ENCODE measurements at regions not wholly inside any gene's neighbourhood (a gene's known extent, or its start where the extent isn't known, plus 50 kb on each side); places are given as distances from the start of the nearest gene placed in this dataset.

DNA sequence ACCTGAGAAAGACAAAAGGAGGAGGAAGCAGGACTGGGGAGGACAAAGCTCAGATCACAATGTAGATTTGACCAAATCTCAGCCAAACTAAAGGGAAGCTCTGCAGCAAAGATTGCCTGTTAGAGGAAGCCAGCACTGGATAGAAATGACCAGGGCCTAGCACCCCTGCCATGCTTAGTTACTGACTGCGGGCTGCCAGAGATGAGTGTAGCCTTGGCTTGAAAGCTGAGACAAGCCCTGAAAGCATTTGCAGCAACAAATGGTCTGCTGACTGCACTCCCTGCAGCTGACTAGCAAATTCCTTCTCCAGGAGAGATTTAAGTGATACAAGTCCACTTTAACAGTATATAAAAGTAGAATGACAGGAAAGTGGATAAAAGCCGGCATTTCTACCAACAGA is 140.9 kb upstream of the CRIM1 start (continued):
- TF ChIP-seq CHD7 (IDR thresholded peaks at IDR 0.05; ENCODE audit: insufficient replicate concordance, low read length) (no peak), GTF2F1 (IDR thresholded peaks at IDR 0.05; ENCODE audit: borderline replicate concordance, low read depth, low read length) (no peak), FOSL1 (IDR thresholded peaks at IDR 0.05; ENCODE audit: insufficient read depth, low read depth, low read length) (no peak), NANOG (IDR thresholded peaks at IDR 0.05; ENCODE audit: insufficient read depth, low read depth, low read length, poor library complexity, severe bottlenecking) (no peak), CHD1 (IDR thresholded peaks at IDR 0.05; ENCODE audit: low read depth, low read length) (no peak), SIRT6 (IDR thresholded peaks at IDR 0.05; ENCODE audit: low read length) (no peak), SIN3A (conservative IDR thresholded peaks at IDR 0.05 in 1 of 2, IDR thresholded peaks at IDR 0.05 in 1 of 2; ENCODE audit: low read depth in 1 of 2, low read length in 2 of 2) (no peak), TAF1 (IDR thresholded peaks at IDR 0.05; ENCODE audit: low read depth, low read length) (no peak), CREB1 (IDR thresholded peaks at IDR 0.05) (no peak), BCL11A (IDR thresholded peaks at IDR 0.05; ENCODE audit: low read depth in 2 of 2, low read length in 2 of 2) (no peak), HDAC2 (IDR thresholded peaks at IDR 0.05; ENCODE audit: borderline replicate concordance in 1 of 2, low read depth in 2 of 2, low read length in 2 of 2) (no peak), PHF8 (conservative IDR thresholded peaks at IDR 0.05; ENCODE audit: low read depth, low read length) (no peak)

Measured in H1 (cell line).